HFF-Myc (cell line): ENCODE measurements at regions not wholly inside any gene's neighbourhood (a gene's known extent, or its start where the extent isn't known, plus 50 kb on each side); places are given as distances from the start of the nearest gene placed in this dataset.

Experiments used
- DNase-seq: peaks from one replicate; pipeline ENCODE4 v3.0.0-alpha.2; 2011; ENCODE audit warnings: low read depth; ENCODE audit errors: extremely low read depth
- H3K4me3 ChIP-seq: replicated peaks from 2 replicates; pipeline ENCODE4 v1.5.1; 2011; ENCODE audit warnings: low read depth, mild to moderate bottlenecking, control low read depth, low read length
- TF ChIP-seq, protein P1 (sequence below): IDR thresholded peaks from 2 replicates; pipeline ENCODE4 v1.5.1; 2012; ENCODE audit warnings: mild to moderate bottlenecking, low read depth, low read length, control low read depth; ENCODE audit errors: missing control alignments

- TF ChIP-seq, protein P1, sequence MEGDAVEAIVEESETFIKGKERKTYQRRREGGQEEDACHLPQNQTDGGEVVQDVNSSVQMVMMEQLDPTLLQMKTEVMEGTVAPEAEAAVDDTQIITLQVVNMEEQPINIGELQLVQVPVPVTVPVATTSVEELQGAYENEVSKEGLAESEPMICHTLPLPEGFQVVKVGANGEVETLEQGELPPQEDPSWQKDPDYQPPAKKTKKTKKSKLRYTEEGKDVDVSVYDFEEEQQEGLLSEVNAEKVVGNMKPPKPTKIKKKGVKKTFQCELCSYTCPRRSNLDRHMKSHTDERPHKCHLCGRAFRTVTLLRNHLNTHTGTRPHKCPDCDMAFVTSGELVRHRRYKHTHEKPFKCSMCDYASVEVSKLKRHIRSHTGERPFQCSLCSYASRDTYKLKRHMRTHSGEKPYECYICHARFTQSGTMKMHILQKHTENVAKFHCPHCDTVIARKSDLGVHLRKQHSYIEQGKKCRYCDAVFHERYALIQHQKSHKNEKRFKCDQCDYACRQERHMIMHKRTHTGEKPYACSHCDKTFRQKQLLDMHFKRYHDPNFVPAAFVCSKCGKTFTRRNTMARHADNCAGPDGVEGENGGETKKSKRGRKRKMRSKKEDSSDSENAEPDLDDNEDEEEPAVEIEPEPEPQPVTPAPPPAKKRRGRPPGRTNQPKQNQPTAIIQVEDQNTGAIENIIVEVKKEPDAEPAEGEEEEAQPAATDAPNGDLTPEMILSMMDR: no peak
- no peak overlapping the region for H3K4me3 ChIP-seq
- DNase-seq: no peak
These were observed 298.7 kb downstream of the NPHP4 start for GRCh38 chr1:5693568-5693967.

DNA sequence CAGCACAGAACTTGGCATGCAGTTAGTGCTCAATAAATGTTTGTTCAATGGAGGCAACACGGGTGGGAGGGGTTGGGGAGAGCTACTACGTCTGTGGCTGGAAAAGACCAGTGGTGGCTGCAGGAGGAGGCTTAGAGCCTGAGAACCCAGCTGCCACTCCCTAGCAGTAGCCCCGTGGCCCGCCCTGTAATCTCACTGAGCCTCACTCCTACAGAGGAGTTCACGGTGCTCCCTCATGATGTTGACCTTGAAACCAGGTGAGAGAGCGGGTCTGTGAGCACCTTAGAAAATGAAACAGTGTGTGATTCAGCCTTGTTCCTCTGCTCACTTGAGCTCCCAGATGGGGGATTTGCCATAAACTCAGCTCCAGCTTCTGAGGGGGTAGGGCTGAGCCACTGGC, 299.6 kb downstream of the NPHP4 start:
- no peak for DNase-seq
- TF ChIP-seq, protein P1: no peak
- no peak overlapping the region for H3K4me3 ChIP-seq

GRCh38 chr1:5691795-5692509, 300.3 kb downstream of the NPHP4 start:
- TF ChIP-seq, protein P1: no peak
- no peak for DNase-seq
- no peak overlapping the region for H3K4me3 ChIP-seq

- TF ChIP-seq, protein P1: no peak
- DNase-seq: no peak
- H3K4me3 ChIP-seq: no peak overlapping the region
These were observed 301.3 kb downstream of the NPHP4 start for GRCh38 chr1:5690898-5691297.

DNA sequence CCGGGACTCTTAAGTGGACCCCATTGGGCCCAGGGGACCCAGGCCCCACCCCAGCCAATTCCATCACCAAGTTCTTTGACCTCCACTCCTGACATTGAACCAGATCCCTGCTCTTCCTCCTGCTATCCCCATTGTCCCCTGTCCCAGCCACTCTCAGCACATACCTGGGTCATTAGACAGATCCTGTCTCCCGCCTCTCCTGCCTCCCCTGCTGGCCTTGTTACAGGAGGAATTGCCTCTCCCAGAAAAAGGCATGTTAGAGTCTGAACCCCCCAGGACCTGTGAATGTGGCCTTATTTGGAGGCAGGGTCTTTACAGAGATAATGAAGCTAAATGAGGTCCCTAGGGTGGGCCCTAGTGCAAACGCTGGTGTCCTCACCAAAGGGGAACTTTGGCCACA, 301.9 kb downstream of the NPHP4 start:
- no peak for DNase-seq
- TF ChIP-seq, protein P1: no peak

GRCh38 chr1:5688081-5689077, 303.8 kb downstream of the NPHP4 start:
- no peak overlapping the region for H3K4me3 ChIP-seq
- TF ChIP-seq, protein P1: no peak
- DNase-seq: no peak

More for the DNA sequence above, 301.9 kb downstream of the NPHP4 start:
- no peak overlapping the region for H3K4me3 ChIP-seq
